Thyroid gland (tissue), 4 donors: ENCODE measurements at regions not wholly inside any gene's neighbourhood (a gene's known extent, or its start where the extent isn't known, plus 50 kb on each side); places are given as distances from the start of the nearest gene placed in this dataset.

ENCODE experiments used
- POLR2A ChIP-seq, 2 donors: fragments of 450-650 bp; IDR thresholded peaks; one replicate each; pipeline ENCODE4 v1.6.1; 2017; ENCODE audit warnings: antibody characterized with exemption in 2 of 2, mild to moderate bottlenecking in 2 of 2, moderate library complexity in 1 of 2
- TF ChIP-seq, protein P1 (sequence below), 6 experiments: fragments of 200-600 bp in 3 of 6; fragments of 450-650 bp in 3 of 6; sonication (generic) in 3 of 6; IDR thresholded peaks; one replicate each; pipeline ENCODE4 v1.5.1; 2016 to 2019; ENCODE audit warnings: antibody characterized with exemption in 6 of 6, mild to moderate bottlenecking in 2 of 6, inconsistent platforms in 1 of 6, moderate library complexity in 1 of 6

DNA sequence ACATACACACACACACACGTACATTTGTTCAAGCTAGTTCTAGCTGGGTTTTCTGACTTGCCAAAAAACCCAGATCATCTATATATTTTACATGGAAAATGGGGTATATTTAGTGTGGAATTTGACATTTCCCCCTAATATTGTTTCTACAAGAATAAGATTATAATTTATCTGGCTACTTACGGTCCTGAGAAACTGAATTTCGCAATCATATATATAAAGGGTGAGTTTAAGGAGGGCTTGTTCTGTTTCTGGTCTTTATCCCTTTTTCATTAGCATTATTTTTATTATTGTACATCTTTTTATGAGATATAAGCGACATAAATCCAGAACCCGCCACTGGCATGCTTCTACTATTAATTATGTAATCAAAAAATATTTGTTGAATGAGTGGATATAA, 528.9 kb downstream of the TMX3 start:
- TF ChIP-seq, protein P1, sequence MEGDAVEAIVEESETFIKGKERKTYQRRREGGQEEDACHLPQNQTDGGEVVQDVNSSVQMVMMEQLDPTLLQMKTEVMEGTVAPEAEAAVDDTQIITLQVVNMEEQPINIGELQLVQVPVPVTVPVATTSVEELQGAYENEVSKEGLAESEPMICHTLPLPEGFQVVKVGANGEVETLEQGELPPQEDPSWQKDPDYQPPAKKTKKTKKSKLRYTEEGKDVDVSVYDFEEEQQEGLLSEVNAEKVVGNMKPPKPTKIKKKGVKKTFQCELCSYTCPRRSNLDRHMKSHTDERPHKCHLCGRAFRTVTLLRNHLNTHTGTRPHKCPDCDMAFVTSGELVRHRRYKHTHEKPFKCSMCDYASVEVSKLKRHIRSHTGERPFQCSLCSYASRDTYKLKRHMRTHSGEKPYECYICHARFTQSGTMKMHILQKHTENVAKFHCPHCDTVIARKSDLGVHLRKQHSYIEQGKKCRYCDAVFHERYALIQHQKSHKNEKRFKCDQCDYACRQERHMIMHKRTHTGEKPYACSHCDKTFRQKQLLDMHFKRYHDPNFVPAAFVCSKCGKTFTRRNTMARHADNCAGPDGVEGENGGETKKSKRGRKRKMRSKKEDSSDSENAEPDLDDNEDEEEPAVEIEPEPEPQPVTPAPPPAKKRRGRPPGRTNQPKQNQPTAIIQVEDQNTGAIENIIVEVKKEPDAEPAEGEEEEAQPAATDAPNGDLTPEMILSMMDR (IDR thresholded peaks at IDR 0.05): no peak
- no peak for TF ChIP-seq POLR2A (IDR thresholded peaks at IDR 0.05)
